Activated naive CD4-positive, alpha-beta T cell treated with anti-CD3 and anti-CD28 coated beads, Interleukin-2, amount 50 U/mL, for 72 hours (primary cell): ENCODE measurements at regions not wholly inside any gene's neighbourhood (a gene's known extent, or its start where the extent isn't known, plus 50 kb on each side); places are given as distances from the start of the nearest gene placed in this dataset.

Experiments used
- ATAC-seq, 2 donors: fragments of 150-1000 bp; cut with Tn5 transposase; 2 replicates each; pipeline ENCODE4 v1.10.0; 2021; ENCODE audit warnings: mild to moderate bottlenecking in 2 of 2, moderate library complexity in 2 of 2
- DNase-seq, 2 donors: peaks; one replicate each; pipeline ENCODE4 v3.0.0; 2021 to 2022; ENCODE audit warnings: low spot score in 2 of 2
- H3K27ac Mint-ChIP-seq, 2 donors: one replicate each; pipeline ENCODE4 v1.8.0; 2022; ENCODE audit warnings: mild to moderate bottlenecking in 2 of 2, mixed read lengths in 2 of 2
- H3K36me3 Mint-ChIP-seq, 2 donors: one replicate each; pipeline ENCODE4 v1.8.0; 2022; ENCODE audit warnings: mixed read lengths in 2 of 2
- H3K9me3 Mint-ChIP-seq, 2 donors: one replicate each; pipeline ENCODE4 v1.8.0; 2022; ENCODE audit warnings: mixed read lengths in 2 of 2

GRCh38 chr7:13414181-13414580 lies 575.3 kb downstream of the ETV1 start:
- Mint-ChIP-seq H3K27ac (no peak overlapping the region), H3K9me3 (peaks cover 0 to 5% of the 10 kb centered on the region in 2 donors), H3K36me3 (no peaks in the 10 kb centered on the region)
- ATAC-seq = no peak
- DNase-seq = no peak

DNA sequence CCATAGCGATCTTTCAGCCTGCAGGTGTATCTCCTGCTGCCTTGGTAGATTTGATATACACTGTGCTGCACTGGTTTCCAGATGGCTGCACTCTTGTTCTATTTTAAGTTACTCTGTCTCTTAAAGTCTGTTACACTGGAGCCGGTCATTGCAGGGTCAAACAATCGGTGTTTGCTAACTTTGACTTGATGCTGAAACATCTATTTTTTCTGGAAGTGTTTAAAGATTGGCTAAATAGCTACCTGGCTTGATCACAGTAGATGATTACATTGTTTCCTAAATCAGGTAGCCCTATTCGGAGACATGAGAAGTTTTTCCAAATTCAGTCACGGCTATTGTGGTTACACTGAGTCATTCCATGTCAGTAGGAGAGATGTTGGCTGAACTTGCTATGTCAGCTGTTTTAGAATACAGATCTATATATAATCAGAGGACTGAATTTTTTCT lies 574.8 kb downstream of the ETV1 start:
- Mint-ChIP-seq H3K27ac (no peak overlapping the region), H3K36me3 (no peaks in the 10 kb centered on the region), H3K9me3 (peaks cover 0 to 5% of the 10 kb centered on the region in 2 donors)
- ATAC-seq (no peak), DNase-seq (no peak)

- Mint-ChIP-seq H3K27ac (no peak overlapping the region), H3K9me3 (peaks cover 2 to 6% of the 10 kb centered on the region in 2 donors), H3K36me3 (no peaks in the 10 kb centered on the region)
- DNase-seq = no peak
- ATAC-seq = no peak
Measured at GRCh38 chr7:13416071-13416470, 573.4 kb downstream of the ETV1 start.

GRCh38 chr7:13416544-13416943 lies 572.9 kb downstream of the ETV1 start:
- DNase-seq = no peak
- H3K9me3 Mint-ChIP-seq = peaks cover 7 to 11% of the 10 kb centered on the region in 2 donors
- no peak overlapping the region for H3K27ac Mint-ChIP-seq
- ATAC-seq = no peak
- H3K36me3 Mint-ChIP-seq = no peaks in the 10 kb centered on the region

- no peak for DNase-seq
- Mint-ChIP-seq H3K9me3 (peaks cover 12 to 28% of the 10 kb centered on the region in 2 donors), H3K27ac (no peak overlapping the region), H3K36me3 (no peaks in the 10 kb centered on the region)
- ATAC-seq = no peak
Measured at GRCh38 chr7:13420726-13421125, 568.7 kb downstream of the ETV1 start.

DNA sequence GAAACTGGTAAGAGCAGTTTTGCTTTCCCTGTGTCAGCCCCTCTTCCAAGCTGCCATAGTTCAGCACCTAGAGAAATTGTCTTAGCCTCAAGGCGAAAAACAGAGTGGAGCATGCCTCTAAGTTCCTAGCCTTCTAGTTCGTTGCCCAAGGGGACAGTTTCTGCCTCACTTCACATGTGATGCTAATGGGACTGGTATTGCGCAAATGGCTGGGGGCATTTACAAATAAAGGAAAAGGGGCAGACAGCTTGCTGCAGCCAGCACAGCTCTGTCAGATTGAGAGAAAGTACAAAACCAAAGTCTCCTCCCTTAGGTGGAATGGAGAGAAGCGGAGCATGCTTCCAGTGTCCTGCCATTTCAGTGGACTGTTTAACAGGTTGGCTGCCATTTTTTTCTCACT lies 567.7 kb downstream of the ETV1 start:
- no peak overlapping the region for H3K27ac Mint-ChIP-seq
- no peak for DNase-seq
- ATAC-seq = no peak
- no peaks in the 10 kb centered on the region for H3K36me3 Mint-ChIP-seq
- H3K9me3 Mint-ChIP-seq = peaks cover 12 to 28% of the 10 kb centered on the region in 2 donors

- ATAC-seq (no peak), DNase-seq (no peak)
- no peaks in the 10 kb centered on the region for H3K36me3 Mint-ChIP-seq
- no peaks in the 10 kb centered on the region for H3K9me3 Mint-ChIP-seq
- no peak overlapping the region for H3K27ac Mint-ChIP-seq
Measured at GRCh38 chr7:13433946-13434345, 555.5 kb downstream of the ETV1 start.

GRCh38 chr7:13442226-13442625 lies 547.2 kb downstream of the ETV1 start:
- no peaks in the 10 kb centered on the region for H3K9me3 Mint-ChIP-seq
- H3K27ac Mint-ChIP-seq = no peak overlapping the region
- ATAC-seq = no peak
- no peaks in the 10 kb centered on the region for H3K36me3 Mint-ChIP-seq
- DNase-seq = no peak

DNA sequence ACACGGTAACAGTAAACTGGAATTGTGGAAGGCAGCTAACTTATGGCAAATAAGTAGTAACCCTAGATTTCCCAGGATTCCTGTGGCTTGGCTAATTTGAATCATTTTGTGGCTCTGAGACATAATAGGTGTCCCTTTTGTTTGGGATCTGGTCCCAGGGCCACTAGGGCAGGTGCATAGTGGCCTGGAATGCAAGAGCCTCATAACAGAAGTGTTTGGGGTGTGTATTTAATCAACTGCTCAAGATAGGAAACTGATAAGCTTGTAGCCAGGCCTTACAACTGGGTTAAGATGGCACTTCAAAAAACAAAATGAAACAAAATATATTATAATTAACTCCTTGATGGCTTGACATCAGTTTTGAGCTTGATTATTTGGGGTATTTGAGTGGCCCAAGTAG lies 541.8 kb downstream of the ETV1 start:
- ATAC-seq = no peak
- H3K36me3 Mint-ChIP-seq = no peaks in the 10 kb centered on the region
- DNase-seq = no peak
- H3K27ac Mint-ChIP-seq = no peak overlapping the region
- peaks cover 4 to 6% of the 10 kb centered on the region in 2 donors for H3K9me3 Mint-ChIP-seq

DNA sequence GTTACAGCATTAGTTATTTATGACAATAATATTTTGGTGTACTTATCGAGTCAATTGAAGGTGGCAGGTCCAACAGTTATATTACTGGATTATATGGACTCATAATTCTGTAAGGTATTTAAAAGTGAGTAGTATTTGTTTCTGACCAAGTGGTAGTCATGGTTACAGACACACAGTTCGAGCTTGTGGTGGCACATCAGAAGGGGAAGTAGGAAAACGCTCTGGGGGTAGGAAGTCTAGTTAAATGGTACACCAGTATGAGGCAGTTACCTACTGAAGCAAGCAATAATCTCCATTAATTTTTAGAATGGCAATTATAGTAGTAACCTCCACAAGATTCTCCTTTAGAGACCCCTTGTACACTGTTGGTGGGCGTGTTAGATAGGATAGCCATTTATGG lies 541.2 kb downstream of the ETV1 start:
- ATAC-seq (no peak), DNase-seq (no peak)
- H3K36me3 Mint-ChIP-seq = no peaks in the 10 kb centered on the region
- no peak overlapping the region for H3K27ac Mint-ChIP-seq
- peaks cover 4 to 6% of the 10 kb centered on the region in 2 donors for H3K9me3 Mint-ChIP-seq

DNA sequence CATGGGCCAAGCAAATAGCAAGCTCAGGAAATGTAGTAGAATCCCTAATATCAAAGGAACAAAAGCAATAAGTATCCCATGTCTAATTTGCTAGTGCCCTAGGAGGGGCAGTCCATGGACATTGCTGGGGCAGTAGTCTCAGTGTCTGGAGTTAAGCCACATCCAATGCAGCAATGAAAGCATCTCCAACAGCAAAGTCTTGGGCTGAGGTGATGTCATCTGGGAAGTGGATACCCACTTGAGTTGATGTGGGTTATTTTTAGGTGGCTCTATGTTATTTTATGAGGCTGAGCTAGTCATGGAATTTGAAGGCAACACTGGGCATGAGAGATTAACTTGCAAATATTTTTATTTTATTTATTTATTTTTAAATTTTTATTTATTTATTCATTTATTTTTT lies 540.0 kb downstream of the ETV1 start:
- Mint-ChIP-seq H3K27ac (no peak overlapping the region), H3K36me3 (no peaks in the 10 kb centered on the region), H3K9me3 (peaks cover 4 to 6% of the 10 kb centered on the region in 2 donors)
- no peak for DNase-seq
- no peak for ATAC-seq

DNA sequence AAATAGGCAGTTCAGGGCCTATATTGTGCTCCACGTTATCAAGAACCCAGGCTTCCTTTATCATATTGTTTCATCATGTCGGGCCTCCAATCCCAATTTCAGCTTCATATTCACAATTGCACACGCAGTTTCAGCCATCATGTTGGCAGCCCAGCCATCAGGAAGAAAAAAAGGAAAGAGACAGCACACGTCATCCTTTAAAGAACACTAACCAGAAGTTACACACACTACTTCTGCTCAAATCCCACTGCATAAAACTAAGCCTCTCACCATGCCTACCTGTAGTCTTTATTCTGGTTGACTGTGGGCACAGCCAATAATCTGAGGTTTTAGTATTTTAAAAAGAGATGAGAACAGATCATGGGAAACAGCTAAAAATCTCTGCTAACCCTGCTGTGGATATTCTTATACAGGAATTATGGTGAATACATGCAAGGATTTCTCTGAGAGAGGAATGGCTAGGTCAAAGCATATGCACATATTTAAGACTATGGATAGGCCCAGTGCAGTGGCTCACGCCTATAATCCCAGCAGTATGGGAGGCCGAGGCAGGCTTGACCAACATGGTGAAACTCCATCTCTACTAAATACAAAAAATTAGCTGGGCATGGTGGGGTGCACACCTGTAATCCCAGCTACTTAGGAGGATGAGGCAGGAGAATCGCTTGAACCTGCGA lies 534.4 kb downstream of the ETV1 start:
- no peaks in the 10 kb centered on the region for H3K36me3 Mint-ChIP-seq
- no peak for DNase-seq
- no peak overlapping the region for H3K27ac Mint-ChIP-seq
- H3K9me3 Mint-ChIP-seq = peaks cover 4 to 6% of the 10 kb centered on the region in 2 donors
- ATAC-seq = no peak

GRCh38 chr7:13457790-13458189 lies 531.7 kb downstream of the ETV1 start:
- Mint-ChIP-seq H3K36me3 (no peaks in the 10 kb centered on the region), H3K27ac (no peak overlapping the region), H3K9me3 (no peaks in the 10 kb centered on the region)
- ATAC-seq (no peak), DNase-seq (no peak)

DNA sequence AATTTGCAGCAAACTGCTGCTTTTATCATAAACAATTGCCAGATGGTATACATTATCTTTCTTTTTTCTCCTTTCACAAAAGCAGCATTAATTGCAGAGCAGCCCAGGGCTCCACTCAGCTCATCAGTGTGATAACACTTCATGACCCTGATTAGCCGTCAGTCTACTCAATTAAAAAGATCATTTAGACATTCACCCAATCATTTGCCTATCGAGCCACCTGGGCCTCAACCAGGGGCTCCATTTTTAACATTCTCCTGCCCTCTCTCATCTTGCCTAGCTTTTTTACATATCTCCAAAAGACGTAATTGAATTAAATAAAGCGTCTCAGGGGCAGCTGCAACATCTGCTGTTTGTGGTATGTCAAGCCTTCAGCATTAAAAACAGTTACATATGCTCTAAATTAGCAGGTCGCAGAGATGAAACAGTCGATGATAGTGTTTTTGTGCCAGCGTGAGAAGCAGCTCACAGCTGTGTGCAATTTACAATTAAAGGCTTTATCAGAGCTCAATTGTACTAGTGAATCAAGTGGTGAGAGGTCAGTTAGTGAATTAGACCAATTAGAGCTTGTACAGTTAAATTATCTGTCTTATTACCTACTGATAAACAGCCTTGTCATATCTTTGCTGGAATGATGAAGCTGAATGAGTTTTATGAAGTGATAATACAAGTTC lies 522.5 kb downstream of the ETV1 start:
- no peak for ATAC-seq
- no peak overlapping the region for H3K27ac Mint-ChIP-seq

GRCh38 chr7:13476881-13477444 lies 512.5 kb downstream of the ETV1 start:
- Mint-ChIP-seq H3K36me3 (no peaks in the 10 kb centered on the region), H3K9me3 (no peaks in the 10 kb centered on the region), H3K27ac (no peak overlapping the region)
- ATAC-seq (no peak), DNase-seq (no peak)

More for the DNA sequence above, 522.5 kb downstream of the ETV1 start:
- Mint-ChIP-seq H3K9me3 (no peaks in the 10 kb centered on the region), H3K36me3 (no peaks in the 10 kb centered on the region)
- DNase-seq = no peak

DNA sequence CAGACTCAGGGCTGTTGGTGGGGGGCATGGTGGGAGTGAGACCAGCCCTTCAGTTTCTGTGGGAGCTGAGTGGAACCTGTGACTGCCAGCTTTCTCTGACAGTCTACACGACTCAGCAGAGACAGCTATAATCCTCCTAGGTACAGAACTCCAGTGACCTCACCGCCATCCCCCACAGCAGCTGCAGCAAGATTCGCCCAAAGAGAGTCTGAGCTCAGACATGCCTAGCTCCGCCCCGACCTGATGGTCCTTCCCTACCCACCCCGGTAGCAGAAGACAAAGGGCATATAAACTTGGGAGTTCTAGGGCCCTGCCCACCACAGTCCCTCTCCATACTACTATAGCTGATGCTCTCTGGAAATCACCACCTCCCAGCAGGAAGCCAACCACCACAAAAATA lies 500.1 kb downstream of the ETV1 start:
- ATAC-seq (no peak), DNase-seq (no peak)
- H3K36me3 Mint-ChIP-seq = peaks cover 0 to 6% of the 10 kb centered on the region in 2 donors
- H3K27ac Mint-ChIP-seq = no peak overlapping the region
- peaks cover 36 to 42% of the 10 kb centered on the region in 2 donors for H3K9me3 Mint-ChIP-seq

- Mint-ChIP-seq H3K9me3 (peaks cover 10 to 15% of the 10 kb centered on the region in 2 donors), H3K27ac (no peak overlapping the region)
Measured at GRCh38 chr7:13496976-13497375, 492.5 kb downstream of the ETV1 start.

GRCh38 chr7:13508586-13508985 lies 480.9 kb downstream of the ETV1 start:
- H3K36me3 Mint-ChIP-seq = no peaks in the 10 kb centered on the region
- no peak for DNase-seq
- no peak for ATAC-seq
- no peak overlapping the region for H3K27ac Mint-ChIP-seq
- peaks cover 13 to 18% of the 10 kb centered on the region in 2 donors for H3K9me3 Mint-ChIP-seq

More at GRCh38 chr7:13496976-13497375, 492.5 kb downstream of the ETV1 start:
- no peaks in the 10 kb centered on the region for H3K36me3 Mint-ChIP-seq
- no peak for DNase-seq
- no peak for ATAC-seq
